H1 (cell line): ENCODE measurements at regions not wholly inside any gene's neighbourhood (a gene's known extent, or its start where the extent isn't known, plus 50 kb on each side); places are given as distances from the start of the nearest gene placed in this dataset.

ENCODE experiments used
- ATF3 ChIP-seq: IDR thresholded peaks from 2 replicates; pipeline ENCODE4 v1.6.1; 2011; ENCODE audit warnings: low read depth, mild to moderate bottlenecking, low read length; ENCODE audit not compliant: insufficient read depth
- BRCA1 ChIP-seq: IDR thresholded peaks from 2 replicates; pipeline ENCODE4 v1.6.1; 2012; ENCODE audit warnings: low read depth, low read length, improper control_type of control experiment
- CTCF ChIP-seq, 3 experiments: IDR thresholded peaks; 1 replicate in 2 of 3; 2 replicates in 1 of 3; pipeline versions ENCODE4 v1.5.1 to v1.6.1; 2011; ENCODE audit warnings: low read length in 3 of 3, mild to moderate bottlenecking in 3 of 3, inconsistent platforms in 2 of 3, low read depth in 1 of 3, moderate library complexity in 1 of 3; ENCODE audit not compliant: insufficient read depth in 1 of 3; ENCODE audit errors: control extremely low read depth in 1 of 3
- EZH2 ChIP-seq: fragments of 200-600 bp; sonication (generic); IDR thresholded peaks from 2 replicates; pipeline ENCODE4 v1.7.1; 2012; ENCODE audit warnings: low read depth, mild to moderate bottlenecking, moderate library complexity, low read length, inconsistent platforms; ENCODE audit not compliant: severe bottlenecking
- HDAC2 ChIP-seq, 2 experiments: fragments of 300-600 bp in 1 of 2; sonication (generic) in 1 of 2; IDR thresholded peaks; 2 replicates each; pipeline ENCODE4 v1.6.1; 2011 to 2012; ENCODE audit warnings: low read depth in 2 of 2, low read length in 2 of 2, mild to moderate bottlenecking in 2 of 2, moderate library complexity in 2 of 2, borderline replicate concordance in 1 of 2, inconsistent platforms in 1 of 2
- HDAC6 ChIP-seq: IDR thresholded peaks from one replicate; pipeline ENCODE4 v1.7.1; 2012; ENCODE audit warnings: low read depth, mild to moderate bottlenecking, inconsistent platforms, low read length, moderate library complexity
- JUN ChIP-seq: IDR thresholded peaks from 2 replicates; pipeline ENCODE4 v1.6.1; 2011; ENCODE audit warnings: low read depth, mild to moderate bottlenecking, improper control_type of control experiment, low read length
- JUND ChIP-seq: IDR thresholded peaks from 2 replicates; pipeline ENCODE4 v1.6.1; 2011; ENCODE audit warnings: mild to moderate bottlenecking, improper control_type of control experiment, low read length
- MAX ChIP-seq: IDR thresholded peaks from 2 replicates; pipeline ENCODE4 v1.6.1; 2012; ENCODE audit warnings: inconsistent platforms
- POLR2AphosphoS5 ChIP-seq: IDR thresholded peaks from 2 replicates; pipeline ENCODE4 v1.6.1; 2011; ENCODE audit warnings: low read depth, low read length
- SIN3A ChIP-seq, 2 experiments: IDR thresholded peaks in 1 of 2; conservative IDR thresholded peaks in 1 of 2; 2 replicates each; pipeline ENCODE4 v1.6.1; 2011 to 2012; ENCODE audit warnings: low read length in 2 of 2, improper control_type of control experiment in 1 of 2, low read depth in 1 of 2, mild to moderate bottlenecking in 1 of 2
- TAF1 ChIP-seq: IDR thresholded peaks from 2 replicates; pipeline ENCODE4 v1.6.1; 2011; ENCODE audit warnings: mild to moderate bottlenecking, low read depth, low read length
- YY1 ChIP-seq: IDR thresholded peaks from 2 replicates; pipeline ENCODE4 v1.6.1; 2011; ENCODE audit warnings: low read depth, mild to moderate bottlenecking, low read length

DNA sequence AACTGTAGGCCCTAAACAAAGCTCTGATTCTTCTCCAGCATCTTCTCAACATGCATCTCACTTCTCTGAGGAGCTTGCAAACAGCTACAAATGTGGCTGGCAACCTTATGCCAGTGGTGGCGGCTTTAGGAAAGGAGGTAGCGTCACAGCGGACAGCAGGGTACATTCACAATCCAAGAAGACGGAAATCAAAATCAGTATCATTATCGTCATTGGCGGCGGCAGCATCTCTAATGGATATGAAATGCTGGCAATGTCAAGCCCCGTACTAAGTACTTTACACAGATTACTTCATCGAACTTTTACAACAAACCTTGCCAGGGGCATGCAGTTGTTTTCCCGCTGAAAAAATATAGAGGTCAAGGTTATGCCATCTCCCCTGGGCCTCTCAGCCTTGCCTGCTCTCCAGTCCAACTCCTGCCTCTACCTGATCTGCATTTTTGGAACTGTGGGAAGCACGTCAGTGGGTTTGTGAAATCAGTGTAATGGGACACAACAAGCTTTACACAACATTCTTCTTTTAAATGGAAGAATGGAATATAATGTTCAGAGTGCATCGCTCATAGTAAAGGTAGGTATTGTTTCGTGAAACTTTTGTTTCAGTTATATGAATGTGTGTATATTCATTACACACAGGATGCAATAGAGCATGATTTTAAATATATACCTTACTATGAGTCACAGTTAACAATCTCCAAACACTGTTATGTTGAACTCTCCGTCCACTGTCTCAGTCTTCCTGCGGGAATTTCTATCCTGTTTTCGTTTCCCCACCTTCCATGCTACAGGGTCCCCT lies 152.9 kb downstream of the TTC32 start:
- TF ChIP-seq JUND: no peak
- TF ChIP-seq YY1: no peak
- no peak for TF ChIP-seq CTCF (IDR thresholded peaks at IDR 0.05; ENCODE audit: control extremely low read depth in 1 of 3, insufficient read depth in 1 of 3, low read depth in 1 of 3, low read length in 3 of 3)
- TF ChIP-seq ATF3: no peak
- no peak for TF ChIP-seq JUN
- TF ChIP-seq MAX: no peak
- no peak for TF ChIP-seq HDAC2 (IDR thresholded peaks at IDR 0.05; ENCODE audit: borderline replicate concordance in 1 of 2, low read depth in 2 of 2, low read length in 2 of 2)
- TF ChIP-seq POLR2AphosphoS5: no peak
- TF ChIP-seq HDAC6: no peak
- TF ChIP-seq SIN3A (conservative IDR thresholded peaks at IDR 0.05 in 1 of 2, IDR thresholded peaks at IDR 0.05 in 1 of 2; ENCODE audit: low read depth in 1 of 2, low read length in 2 of 2): no peak
- TF ChIP-seq TAF1: no peak
- no peak for TF ChIP-seq EZH2
- no peak for TF ChIP-seq BRCA1
